SHP77 treated with DMSO at 0.1 percent for 48 hours (cell line): ENCODE measurements at regions not wholly inside any gene's neighbourhood (a gene's known extent, or its start where the extent isn't known, plus 50 kb on each side); places are given as distances from the start of the nearest gene placed in this dataset.

Experiments used
- DNase-seq: peaks from one replicate; lab custom pipeline; 2025; lab: John Stamatoyannopoulos, UW

GRCh38 chr9:121569266-121569648 lies 69.6 kb upstream of the GGTA1 start:
- no peak for DNase-seq

GRCh38 chr9:121572581-121572980 lies 72.9 kb upstream of the GGTA1 start:
- no peak for DNase-seq

- DNase-seq: no peak
Measured at GRCh38 chr9:121573717-121574485, 74.3 kb upstream of the GGTA1 start.

GRCh38 chr9:121574774-121575519 lies 75.3 kb upstream of the GGTA1 start:
- no peak for DNase-seq

GRCh38 chr9:121576281-121577075 lies 75.0 kb upstream of the DAB2IP start:
- no peak for DNase-seq

GRCh38 chr9:121577166-121577565 lies 74.3 kb upstream of the DAB2IP start:
- DNase-seq: no peak

GRCh38 chr9:121577572-121577971 lies 73.9 kb upstream of the DAB2IP start:
- no peak for DNase-seq

GRCh38 chr9:121581786-121582600 lies 69.4 kb upstream of the DAB2IP start:
- no peak for DNase-seq

- no peak for DNase-seq
Measured at GRCh38 chr9:121582641-121583040, 68.8 kb upstream of the DAB2IP start.

- no peak for DNase-seq
Measured at GRCh38 chr9:121584421-121584820, 67.0 kb upstream of the DAB2IP start.

- no peak for DNase-seq
Measured at GRCh38 chr9:121587863-121588262, 63.6 kb upstream of the DAB2IP start.

- no peak for DNase-seq
Measured at GRCh38 chr9:121589986-121590385, 61.4 kb upstream of the DAB2IP start.

GRCh38 chr9:121592265-121592664 lies 59.2 kb upstream of the DAB2IP start:
- no peak for DNase-seq

- DNase-seq: no peak
Measured at GRCh38 chr9:121593066-121593465, 58.4 kb upstream of the DAB2IP start.

- no peak for DNase-seq
Measured at GRCh38 chr9:121596515-121596914, 54.9 kb upstream of the DAB2IP start.

GRCh38 chr9:121597698-121598166 lies 53.7 kb upstream of the DAB2IP start:
- no peak for DNase-seq

GRCh38 chr9:121598167-121598964 lies 53.1 kb upstream of the DAB2IP start:
- DNase-seq: no peak

GRCh38 chr9:121598965-121599871 lies 52.2 kb upstream of the DAB2IP start:
- no peak for DNase-seq

- DNase-seq: no peak
Measured at GRCh38 chr9:121599872-121600585, 51.4 kb upstream of the DAB2IP start.
